Femur (tissue), 1 donor: ENCODE measurements at regions not wholly inside any gene's neighbourhood (a gene's known extent, or its start where the extent isn't known, plus 50 kb on each side); places are given as distances from the start of the nearest gene placed in this dataset.
"Not testable (repeated sequence)": the region's sequence is repeated elsewhere in the genome, so short reads cannot be mapped to it uniquely, and the experiment has no call there.

Source experiments
- DNase-seq: peaks from one replicate; pipeline ENCODE4 v3.0.0-alpha.2; 2017

- DNase-seq = no peak
Measured at GRCh38 chr7:114364151-114364550, 50.5 kb upstream of the FOXP2 start.

DNA sequence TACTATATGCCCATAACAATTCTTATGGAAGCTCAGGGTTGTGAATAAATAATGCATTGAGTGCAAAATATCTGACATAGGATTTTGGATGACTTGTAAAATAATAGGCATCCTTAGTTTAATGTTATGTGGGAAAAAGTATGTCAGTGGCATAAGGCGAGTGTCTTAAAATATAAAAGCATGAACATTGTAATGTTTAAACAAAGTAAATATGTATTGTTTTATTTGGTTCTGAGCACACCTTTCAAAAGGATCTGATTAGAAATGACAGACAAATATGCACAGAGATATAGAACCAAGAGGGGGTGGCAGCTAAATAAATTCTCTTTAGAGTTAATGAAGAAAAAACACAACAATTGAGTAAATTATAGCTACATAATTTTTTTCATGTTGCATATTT is 51.3 kb upstream of the FOXP2 start:
- no peak for DNase-seq

GRCh38 chr7:114358911-114359310 is 55.7 kb upstream of the FOXP2 start:
- DNase-seq = no peak

GRCh38 chr7:114356133-114356532 is 58.5 kb upstream of the FOXP2 start:
- no peak for DNase-seq

DNA sequence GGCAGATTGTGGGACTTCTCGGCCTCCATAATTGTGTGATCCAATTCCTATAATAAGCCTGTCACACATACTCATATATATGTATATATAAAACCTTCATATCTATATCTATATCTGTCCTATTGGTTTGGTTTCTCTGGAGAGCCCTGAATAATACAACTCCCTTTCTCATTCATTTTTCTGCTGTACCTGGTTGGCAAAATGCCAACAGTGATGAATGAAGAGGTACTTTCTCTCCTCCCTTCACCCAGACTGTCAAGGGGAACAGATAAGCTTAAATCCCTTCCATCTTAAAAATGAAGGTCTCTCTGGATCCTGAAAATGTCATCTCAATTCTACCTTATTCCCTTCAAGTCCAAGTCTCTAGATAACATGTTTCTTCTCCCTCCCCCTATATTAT is 60.3 kb upstream of the FOXP2 start:
- no peak for DNase-seq

DNA sequence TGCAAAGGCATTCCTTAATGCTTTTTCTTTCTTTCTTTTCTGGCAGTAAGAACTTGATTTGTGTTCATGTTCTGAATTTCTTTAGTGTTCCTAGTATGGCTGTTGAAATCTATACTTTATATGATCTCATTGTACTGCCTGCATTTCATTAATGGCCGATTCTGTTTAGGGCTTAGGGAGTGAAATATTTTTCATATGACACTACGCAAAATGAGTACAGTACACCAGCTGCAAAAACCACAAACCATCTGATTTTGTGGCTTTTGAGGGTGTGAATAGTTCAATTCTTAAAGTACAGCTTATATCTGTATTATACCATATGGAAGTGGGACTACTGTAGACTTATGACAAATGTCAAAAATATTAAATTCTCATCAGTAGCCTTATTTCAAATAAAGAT is 69.1 kb upstream of the FOXP2 start:
- DNase-seq = no peak

DNA sequence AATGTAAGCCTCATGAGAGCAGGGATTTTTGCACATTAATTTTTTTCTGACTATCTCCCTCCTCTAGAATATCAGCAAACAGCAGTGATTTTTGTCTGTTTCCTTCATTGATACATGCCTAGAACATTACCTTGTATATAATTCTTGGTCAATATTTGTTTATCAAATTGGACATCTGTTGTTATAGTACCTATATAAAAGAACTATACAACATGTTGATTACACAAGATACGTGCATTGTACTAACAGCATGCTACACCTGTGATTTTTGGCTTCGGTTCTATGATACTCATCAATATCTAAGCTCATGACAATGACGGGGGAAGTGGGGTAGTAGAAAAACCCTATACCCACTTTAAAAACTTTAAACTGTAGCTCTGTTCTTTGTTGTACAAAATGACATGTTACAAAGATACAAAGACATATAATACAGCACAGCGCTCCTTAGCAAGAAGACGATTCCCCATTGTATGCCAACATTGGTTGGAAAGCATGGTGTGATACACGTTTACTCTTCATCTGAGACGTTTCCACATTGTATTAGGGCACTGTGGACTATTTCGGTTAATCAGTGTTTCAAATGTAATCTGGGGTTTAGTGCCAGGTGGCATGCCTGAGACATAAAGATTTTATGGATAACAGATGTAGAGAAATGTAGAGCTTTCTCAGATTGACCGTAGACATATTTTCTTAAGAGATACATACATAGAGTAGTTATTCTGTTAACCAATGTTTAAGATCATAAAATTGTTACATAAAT is 70.5 kb upstream of the FOXP2 start:
- DNase-seq = no peak

DNA sequence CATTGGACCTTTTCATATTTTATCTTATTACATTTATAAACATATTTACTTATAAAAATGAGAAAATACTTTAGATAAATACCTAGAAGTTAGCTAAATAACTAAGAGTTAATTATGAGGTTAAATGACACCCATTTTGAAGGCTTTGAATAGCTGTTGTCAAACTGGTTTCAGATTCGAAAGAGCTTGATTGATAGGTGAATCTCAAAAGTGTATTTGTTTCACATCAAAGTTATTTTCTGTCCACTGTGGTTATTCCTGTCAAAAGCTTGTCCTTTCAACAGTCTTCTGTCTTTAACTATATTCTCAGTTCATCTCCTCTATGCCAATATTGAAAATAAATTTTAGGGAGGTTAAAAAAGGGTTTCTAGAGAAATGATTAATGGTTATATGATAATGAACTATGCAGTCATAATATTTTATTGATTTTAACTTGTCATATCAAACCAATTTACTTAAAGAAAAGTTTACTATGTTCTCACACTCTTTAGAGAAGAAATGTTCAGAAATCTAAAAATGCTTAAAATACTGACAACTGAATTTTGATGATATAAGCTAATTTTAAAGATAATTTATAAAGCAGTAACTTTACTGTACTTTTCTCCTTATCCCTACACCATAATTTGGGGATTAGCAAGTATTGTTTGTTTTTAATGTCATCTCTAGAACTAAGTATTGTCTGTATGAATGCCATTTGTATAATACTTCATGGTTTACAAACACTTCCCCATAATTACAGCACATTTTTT is 72.0 kb upstream of the FOXP2 start:
- DNase-seq = no peak

DNA sequence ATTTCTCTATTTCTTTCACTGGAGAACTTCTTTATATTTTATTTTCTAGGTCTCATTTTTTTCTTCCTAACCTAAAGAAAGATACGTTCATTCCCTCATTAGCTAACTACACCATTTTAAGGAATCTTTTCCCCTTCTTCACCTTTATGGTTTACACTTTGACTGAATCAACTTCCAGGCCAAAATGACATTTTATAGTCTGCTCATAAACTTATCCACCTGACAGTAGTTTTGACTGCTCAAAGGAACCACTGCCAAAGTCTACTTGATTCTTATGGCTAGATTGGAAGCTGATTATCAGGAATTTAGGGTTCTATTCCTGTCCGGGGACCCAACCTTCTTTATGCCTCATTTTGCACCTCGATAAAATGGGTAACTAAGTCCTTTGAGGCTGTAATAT is 73.0 kb upstream of the FOXP2 start:
- DNase-seq = no peak

DNA sequence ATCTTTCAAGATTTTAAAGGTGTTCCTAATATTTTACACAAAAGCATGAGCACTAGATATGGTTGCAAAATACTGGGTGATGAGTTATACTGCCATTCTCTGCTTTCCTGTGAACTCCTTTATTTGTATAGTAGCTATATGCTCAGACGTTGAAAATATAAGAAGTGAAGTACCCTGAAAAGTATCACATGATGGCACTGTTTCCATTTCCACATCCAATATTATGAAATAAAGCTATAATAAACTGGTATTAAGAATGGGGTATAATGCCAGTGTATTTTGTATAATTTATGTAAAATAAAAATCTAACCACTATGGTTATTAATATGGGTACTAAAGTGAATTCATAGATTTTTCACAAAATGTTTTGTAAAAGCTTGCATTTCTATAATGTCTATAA is 79.6 kb upstream of the FOXP2 start:
- no peak for DNase-seq

DNA sequence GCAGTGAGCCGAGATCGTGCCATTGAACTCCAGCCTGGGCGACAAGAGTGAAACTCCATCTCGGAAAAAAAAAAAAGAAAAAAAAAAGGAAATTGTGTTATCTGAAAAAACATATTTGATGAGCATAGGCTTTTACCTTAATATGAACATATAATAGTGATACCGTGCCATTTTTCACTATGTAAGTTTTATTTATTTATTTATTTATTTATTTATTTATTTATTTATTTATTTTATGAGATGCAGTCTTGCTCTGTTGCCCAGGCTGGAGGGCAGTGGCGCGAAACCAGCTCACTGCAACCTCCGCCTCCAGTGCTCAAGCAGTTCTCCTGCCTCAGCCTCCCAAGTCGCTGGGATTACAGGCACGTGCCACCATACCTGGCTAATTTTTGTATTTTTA is 85.2 kb upstream of the FOXP2 start:
- DNase-seq = not testable (repeated sequence)

GRCh38 chr7:114317450-114318098 is 97.0 kb upstream of the FOXP2 start:
- no peak for DNase-seq

GRCh38 chr7:114312649-114313048 is 102.0 kb upstream of the FOXP2 start:
- no peak for DNase-seq

DNA sequence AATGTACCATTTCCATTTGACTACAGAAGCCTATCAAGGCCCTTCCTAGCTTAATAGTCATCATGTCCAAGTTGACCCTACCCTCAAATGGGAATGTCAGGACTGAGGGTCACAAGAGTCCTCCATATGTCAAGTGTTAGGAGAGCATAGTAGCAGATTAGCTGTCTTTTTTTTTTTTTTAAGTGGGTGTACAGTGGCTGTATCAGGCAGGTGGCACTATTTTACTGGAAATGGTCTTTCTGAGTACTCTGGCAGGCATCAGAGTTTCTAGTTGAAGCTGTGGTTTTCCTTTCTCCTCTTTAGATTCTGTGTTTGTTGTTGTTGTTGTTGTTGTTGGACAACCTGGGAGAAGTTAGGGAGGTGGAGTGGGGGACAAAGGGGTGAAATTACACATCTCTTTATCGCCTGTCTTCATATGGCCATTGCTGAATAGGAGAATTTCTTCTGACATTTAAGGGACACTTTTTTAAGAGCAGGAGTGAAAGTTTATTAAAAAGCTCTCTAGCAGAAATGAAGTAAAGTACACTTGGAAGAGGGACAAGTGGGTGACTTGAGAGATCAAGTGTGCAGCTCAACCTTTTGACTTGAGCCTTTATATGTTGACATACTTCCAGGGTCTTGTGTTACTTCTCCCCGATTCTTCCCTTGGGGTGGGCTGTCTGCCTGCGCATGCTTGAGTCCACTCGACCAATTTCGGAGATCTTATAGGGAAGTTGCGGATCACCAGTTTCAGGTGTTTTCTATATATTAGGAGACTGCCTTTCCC is 104.1 kb upstream of the FOXP2 start:
- DNase-seq = no peak

- no peak for DNase-seq
Measured at GRCh38 chr7:114309729-114310128, 104.9 kb upstream of the FOXP2 start.

GRCh38 chr7:114303301-114303700 is 111.3 kb upstream of the FOXP2 start:
- no peak for DNase-seq

GRCh38 chr7:114302858-114303257 is 111.8 kb upstream of the FOXP2 start:
- DNase-seq = no peak

DNA sequence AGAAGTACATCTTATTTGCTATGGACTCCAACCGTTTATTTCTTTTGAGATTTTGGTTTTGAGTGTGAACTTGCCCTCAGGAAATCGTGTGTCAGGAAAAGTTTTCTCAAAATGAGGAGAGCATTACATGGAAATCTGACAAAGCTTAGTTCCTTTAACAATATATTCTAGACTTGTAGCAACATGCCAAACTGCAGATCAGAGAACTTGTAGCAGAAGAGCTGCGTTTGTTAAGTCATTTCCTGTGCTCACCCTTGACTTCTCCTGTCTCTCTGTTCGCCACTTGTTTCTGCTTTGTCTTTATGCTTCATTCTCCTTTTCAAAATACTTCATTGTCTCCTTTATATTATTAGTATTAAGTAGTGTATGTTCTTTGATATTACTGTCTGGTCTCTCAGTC is 116.6 kb upstream of the FOXP2 start:
- no peak for DNase-seq

GRCh38 chr7:114297121-114297520 is 117.5 kb upstream of the FOXP2 start:
- no peak for DNase-seq

DNA sequence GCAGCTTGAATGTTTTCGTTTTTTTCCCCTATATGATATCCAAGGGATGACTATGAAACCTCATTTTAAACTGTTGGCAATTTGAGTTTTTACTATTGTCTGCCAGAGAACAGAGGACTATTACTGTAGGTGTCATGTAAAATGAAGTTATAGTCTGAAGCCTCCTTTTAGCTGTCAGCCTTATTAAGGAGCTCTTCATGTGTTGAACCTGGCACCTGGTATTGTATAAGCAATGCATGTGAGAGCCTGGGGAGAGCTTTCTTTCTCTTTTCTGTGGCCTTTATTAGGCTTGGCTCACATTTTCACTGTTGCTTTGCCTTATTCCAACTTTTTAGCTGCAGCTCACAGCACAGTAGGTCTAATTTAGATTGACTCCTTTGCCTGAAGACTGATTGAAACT is 119.1 kb upstream of the FOXP2 start:
- DNase-seq = no peak

DNA sequence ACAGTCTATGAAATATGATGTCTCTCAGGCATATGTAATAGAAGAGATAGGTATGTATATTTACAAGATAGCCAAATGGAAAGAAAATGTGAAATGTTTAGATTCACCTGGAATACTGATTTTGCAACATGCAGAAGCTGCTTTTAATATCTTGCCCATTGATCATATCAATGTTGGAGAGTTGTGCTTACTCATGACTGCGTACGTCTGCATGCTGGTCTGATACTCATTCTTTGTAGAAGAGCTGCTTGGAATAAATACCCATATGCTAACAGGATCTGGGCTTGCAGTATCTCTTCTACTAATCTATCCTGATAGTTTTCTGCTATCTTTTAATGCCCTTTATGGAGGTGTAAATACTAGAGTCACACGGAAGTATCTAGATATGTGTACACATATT is 120.6 kb upstream of the FOXP2 start:
- no peak for DNase-seq

GRCh38 chr7:114293289-114294012 is 121.2 kb upstream of the FOXP2 start:
- DNase-seq = no peak

DNA sequence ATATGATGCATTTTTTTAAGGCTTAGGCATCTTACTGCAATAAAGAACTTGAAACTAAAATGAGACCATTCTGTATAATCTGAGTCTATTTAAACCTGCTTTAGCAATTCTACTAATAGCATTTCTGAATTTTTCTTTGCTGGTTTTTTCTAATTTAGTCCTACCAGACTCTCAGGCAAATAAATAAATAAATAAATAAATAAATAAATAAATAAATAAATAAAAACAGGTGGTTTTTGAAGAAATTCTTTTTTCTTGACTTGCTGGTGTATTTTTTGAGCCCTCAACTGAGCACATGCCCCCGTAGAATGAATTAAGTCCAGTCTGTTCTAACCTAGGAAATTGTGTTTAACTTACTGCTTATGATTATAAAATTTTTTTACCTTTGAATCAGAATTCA is 134.7 kb upstream of the FOXP2 start:
- DNase-seq = no peak
